GM21737 (cell line): ENCODE measurements at regions not wholly inside any gene's neighbourhood (a gene's known extent, or its start where the extent isn't known, plus 50 kb on each side); places are given as distances from the start of the nearest gene placed in this dataset.
"Not testable (repeated sequence)": the region's sequence is repeated elsewhere in the genome, so short reads cannot be mapped to it uniquely, and the experiment has no call there.

ENCODE experiments used
- ATAC-seq: cut with Tn5 transposase; IDR thresholded peaks from one replicate; pipeline ENCODE4 v1.9.1; 2021; ENCODE audit warnings: mild to moderate bottlenecking, moderate library complexity; ENCODE audit not compliant: unreplicated experiment

GRCh38 chr5:159493696-159494095 lies 163.4 kb upstream of the IL12B start:
- no peak for ATAC-seq

- ATAC-seq: no peak
These were observed 166.5 kb upstream of the IL12B start for GRCh38 chr5:159496773-159497172.

GRCh38 chr5:159497221-159497620 lies 166.9 kb upstream of the IL12B start:
- ATAC-seq: no peak

- no peak for ATAC-seq
These were observed 168.3 kb upstream of the IL12B start for GRCh38 chr5:159498630-159499029.

GRCh38 chr5:159502116-159502515 lies 171.8 kb upstream of the IL12B start:
- not testable (repeated sequence) for ATAC-seq

- ATAC-seq: no peak
These were observed 172.9 kb upstream of the IL12B start for GRCh38 chr5:159503236-159503635.

- ATAC-seq: no peak
These were observed 174.0 kb upstream of the IL12B start for GRCh38 chr5:159504106-159504856.

- ATAC-seq: no peak
These were observed 174.6 kb upstream of the IL12B start for GRCh38 chr5:159504857-159505304.

GRCh38 chr5:159507055-159507454 lies 176.8 kb upstream of the IL12B start:
- no peak for ATAC-seq

GRCh38 chr5:159507661-159508060 lies 177.4 kb upstream of the IL12B start:
- no peak for ATAC-seq

GRCh38 chr5:159508344-159508743 lies 178.1 kb upstream of the IL12B start:
- no peak for ATAC-seq

- no peak for ATAC-seq
These were observed 178.8 kb upstream of the IL12B start for GRCh38 chr5:159509002-159509660.

GRCh38 chr5:159510282-159510681 lies 180.0 kb upstream of the IL12B start:
- no peak for ATAC-seq

- no peak for ATAC-seq
These were observed 181.3 kb upstream of the IL12B start for GRCh38 chr5:159511570-159511969.

GRCh38 chr5:159512064-159512463 lies 181.8 kb upstream of the IL12B start:
- ATAC-seq: no peak

GRCh38 chr5:159514229-159514810 lies 184.0 kb upstream of the IL12B start:
- no peak for ATAC-seq

- no peak for ATAC-seq
These were observed 184.9 kb upstream of the IL12B start for GRCh38 chr5:159515197-159515596.

- peak; percentile 90 for ATAC-seq
These were observed 185.7 kb upstream of the IL12B start for GRCh38 chr5:159515909-159516415.

GRCh38 chr5:159518371-159518770 lies 188.1 kb upstream of the IL12B start:
- ATAC-seq: no peak

- ATAC-seq: no peak
These were observed 189.1 kb upstream of the IL12B start for GRCh38 chr5:159519365-159519764.

GRCh38 chr5:159522841-159523240 lies 192.6 kb upstream of the IL12B start:
- ATAC-seq: no peak

- not testable (repeated sequence) for ATAC-seq
These were observed 194.0 kb upstream of the IL12B start for GRCh38 chr5:159524279-159524678.
